Osteocyte (in vitro differentiated cells): ENCODE measurements at regions not wholly inside any gene's neighbourhood (a gene's known extent, or its start where the extent isn't known, plus 50 kb on each side); places are given as distances from the start of the nearest gene placed in this dataset.

Source experiments
- DNase-seq: peaks from one replicate; pipeline ENCODE4 v3.0.0; 2021; ENCODE audit warnings: mixed read lengths; ENCODE audit not compliant: unreplicated experiment; ENCODE audit errors: extremely low spot score
- H3K27ac Mint-ChIP-seq: one replicate; pipeline ENCODE4 v1.8.0; 2021; ENCODE audit warnings: mild to moderate bottlenecking, mixed read lengths; ENCODE audit not compliant: unreplicated experiment
- H3K27me3 Mint-ChIP-seq: one replicate; pipeline ENCODE4 v1.8.0; 2021; ENCODE audit warnings: mixed read lengths; ENCODE audit not compliant: unreplicated experiment
- H3K36me3 Mint-ChIP-seq: one replicate; pipeline ENCODE4 v1.8.0; 2021; ENCODE audit warnings: mixed read lengths; ENCODE audit not compliant: unreplicated experiment
- H3K4me1 Mint-ChIP-seq: one replicate; pipeline ENCODE4 v1.8.0; 2021; ENCODE audit warnings: mixed read lengths; ENCODE audit not compliant: unreplicated experiment
- H3K4me3 Mint-ChIP-seq: one replicate; pipeline ENCODE4 v1.8.0; 2021; ENCODE audit warnings: mild to moderate bottlenecking, moderate library complexity, mixed read lengths; ENCODE audit not compliant: unreplicated experiment
- H3K9me3 Mint-ChIP-seq: one replicate; pipeline ENCODE4 v1.8.0; 2021; ENCODE audit warnings: mixed read lengths; ENCODE audit not compliant: unreplicated experiment
- TF ChIP-seq, protein P1 (sequence below): fragments of 200-600 bp; sonication (generic); IDR thresholded peaks from 2 replicates; pipeline ENCODE4 v1.5.0; 2021; ENCODE audit warnings: antibody characterized with exemption, mild to moderate bottlenecking, moderate library complexity

DNA sequence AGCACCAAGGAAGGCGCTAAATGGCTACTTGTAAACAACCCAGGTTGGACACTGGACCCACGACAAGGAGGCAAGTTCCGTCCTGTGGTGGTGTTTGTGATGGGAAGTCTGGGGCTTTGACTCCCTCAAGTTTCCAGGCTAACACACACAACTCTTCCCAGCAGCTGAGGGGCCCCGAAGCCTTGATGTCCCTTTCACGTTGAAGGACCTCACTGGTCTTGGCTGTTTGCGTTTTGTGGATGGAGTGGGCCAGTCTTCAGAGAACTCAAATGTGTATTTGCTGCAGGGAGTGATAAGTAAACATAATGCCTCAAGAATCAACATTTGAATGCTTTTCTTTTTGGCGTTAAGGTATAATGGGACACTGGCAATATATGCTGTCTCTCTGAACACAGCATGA lies 199.2 kb downstream of the TM9SF2 start:
- no peaks in the 10 kb centered on the region for H3K4me1 Mint-ChIP-seq
- no peak overlapping the region for H3K4me3 Mint-ChIP-seq
- no peak for DNase-seq
- TF ChIP-seq, protein P1, sequence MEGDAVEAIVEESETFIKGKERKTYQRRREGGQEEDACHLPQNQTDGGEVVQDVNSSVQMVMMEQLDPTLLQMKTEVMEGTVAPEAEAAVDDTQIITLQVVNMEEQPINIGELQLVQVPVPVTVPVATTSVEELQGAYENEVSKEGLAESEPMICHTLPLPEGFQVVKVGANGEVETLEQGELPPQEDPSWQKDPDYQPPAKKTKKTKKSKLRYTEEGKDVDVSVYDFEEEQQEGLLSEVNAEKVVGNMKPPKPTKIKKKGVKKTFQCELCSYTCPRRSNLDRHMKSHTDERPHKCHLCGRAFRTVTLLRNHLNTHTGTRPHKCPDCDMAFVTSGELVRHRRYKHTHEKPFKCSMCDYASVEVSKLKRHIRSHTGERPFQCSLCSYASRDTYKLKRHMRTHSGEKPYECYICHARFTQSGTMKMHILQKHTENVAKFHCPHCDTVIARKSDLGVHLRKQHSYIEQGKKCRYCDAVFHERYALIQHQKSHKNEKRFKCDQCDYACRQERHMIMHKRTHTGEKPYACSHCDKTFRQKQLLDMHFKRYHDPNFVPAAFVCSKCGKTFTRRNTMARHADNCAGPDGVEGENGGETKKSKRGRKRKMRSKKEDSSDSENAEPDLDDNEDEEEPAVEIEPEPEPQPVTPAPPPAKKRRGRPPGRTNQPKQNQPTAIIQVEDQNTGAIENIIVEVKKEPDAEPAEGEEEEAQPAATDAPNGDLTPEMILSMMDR, result no peak
- H3K36me3 Mint-ChIP-seq, result no peaks in the 10 kb centered on the region
- no peak overlapping the region for H3K27ac Mint-ChIP-seq
- H3K27me3 Mint-ChIP-seq, result no peaks in the 10 kb centered on the region
- no peaks in the 10 kb centered on the region for H3K9me3 Mint-ChIP-seq

DNA sequence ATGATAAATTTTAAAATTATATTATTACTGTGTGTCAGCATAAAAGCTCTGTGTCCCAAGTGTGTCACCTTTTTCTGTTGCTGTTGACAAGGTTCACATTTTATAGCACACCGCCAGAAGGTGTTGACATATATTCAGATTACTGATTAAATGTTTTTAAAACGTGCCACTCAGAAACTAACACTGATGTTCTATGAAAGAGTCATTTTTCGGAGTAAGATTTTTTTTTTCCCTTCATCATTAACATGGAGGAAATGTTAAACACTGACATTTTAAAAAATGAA lies 197.5 kb downstream of the TM9SF2 start:
- no peaks in the 10 kb centered on the region for H3K4me1 Mint-ChIP-seq
- no peaks in the 10 kb centered on the region for H3K9me3 Mint-ChIP-seq
- no peaks in the 10 kb centered on the region for H3K36me3 Mint-ChIP-seq
- H3K4me3 Mint-ChIP-seq, result no peak overlapping the region
- no peaks in the 10 kb centered on the region for H3K27me3 Mint-ChIP-seq
- H3K27ac Mint-ChIP-seq, result no peak overlapping the region
- TF ChIP-seq, protein P1, result no peak
- no peak for DNase-seq

- no peak for DNase-seq
- TF ChIP-seq, protein P1, result no peak
- no peak overlapping the region for H3K4me3 Mint-ChIP-seq
- no peaks in the 10 kb centered on the region for H3K4me1 Mint-ChIP-seq
- H3K27me3 Mint-ChIP-seq, result no peaks in the 10 kb centered on the region
- H3K36me3 Mint-ChIP-seq, result no peaks in the 10 kb centered on the region
- H3K27ac Mint-ChIP-seq, result no peak overlapping the region
- H3K9me3 Mint-ChIP-seq, result no peaks in the 10 kb centered on the region
These were observed 196.9 kb downstream of the TM9SF2 start for GRCh38 chr13:99698010-99698815.

GRCh38 chr13:99695857-99696256 lies 194.6 kb downstream of the TM9SF2 start:
- Mint-ChIP-seq H3K27me3 (no peaks in the 10 kb centered on the region), H3K9me3 (no peaks in the 10 kb centered on the region), H3K4me3 (no peak overlapping the region), H3K4me1 (peaks cover 2% of the 10 kb centered on the region), H3K36me3 (no peaks in the 10 kb centered on the region), H3K27ac (no peak overlapping the region)
- no peak for DNase-seq
- TF ChIP-seq, protein P1, result no peak

DNA sequence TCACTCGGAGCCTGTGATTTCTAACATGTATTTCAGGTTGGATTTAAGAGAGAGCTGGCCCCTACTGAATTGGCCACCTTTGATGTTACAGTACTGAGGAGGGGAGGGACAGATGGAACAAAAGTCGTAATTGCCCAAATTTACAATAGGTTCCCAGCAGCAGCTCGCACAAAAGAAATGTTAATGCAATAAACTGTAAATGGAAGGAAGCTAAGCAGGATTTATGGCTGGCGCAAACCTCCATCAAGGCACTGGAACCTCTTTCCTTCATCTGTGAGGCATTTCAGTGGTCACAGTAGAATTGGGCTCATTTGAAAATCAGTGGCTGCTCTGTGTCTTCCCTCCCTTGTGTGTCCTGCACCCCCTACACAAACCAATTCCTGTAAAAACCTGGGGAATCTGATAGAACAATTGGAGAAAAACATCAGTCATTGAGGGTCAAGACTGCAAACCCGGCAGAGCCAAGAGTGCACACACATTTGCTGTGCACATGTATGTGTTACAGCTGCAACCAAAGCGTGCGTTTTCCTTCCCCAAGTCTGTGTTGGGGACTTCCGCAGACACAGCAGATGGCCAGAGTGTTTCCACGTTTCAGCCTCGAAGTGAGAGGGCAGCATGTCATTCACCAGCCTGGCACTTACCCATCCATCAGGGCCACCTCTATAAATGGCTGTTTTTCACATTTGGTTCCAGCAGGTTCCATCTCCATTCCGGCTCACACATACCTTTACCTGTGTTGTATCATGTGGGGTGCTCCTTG lies 192.8 kb downstream of the TM9SF2 start:
- DNase-seq, result no peak
- Mint-ChIP-seq H3K9me3 (no peaks in the 10 kb centered on the region), H3K4me3 (no peak overlapping the region), H3K27ac (no peak overlapping the region), H3K27me3 (no peaks in the 10 kb centered on the region), H3K36me3 (no peaks in the 10 kb centered on the region), H3K4me1 (peaks cover 20% of the 10 kb centered on the region)
- TF ChIP-seq, protein P1, result no peak
